NOMO-1 treated with DMSO at 0.1 percent for 48 hours (cell line): ENCODE measurements at regions not wholly inside any gene's neighbourhood (a gene's known extent, or its start where the extent isn't known, plus 50 kb on each side); places are given as distances from the start of the nearest gene placed in this dataset.
A peak's percentile ranks its signal among the peaks of the same experiment; 100 is the strongest.

Experiments
- DNase-seq: peaks from one replicate; lab custom pipeline; 2025; ENCODE audit not compliant: unreplicated experiment; lab: John Stamatoyannopoulos, UW

DNA sequence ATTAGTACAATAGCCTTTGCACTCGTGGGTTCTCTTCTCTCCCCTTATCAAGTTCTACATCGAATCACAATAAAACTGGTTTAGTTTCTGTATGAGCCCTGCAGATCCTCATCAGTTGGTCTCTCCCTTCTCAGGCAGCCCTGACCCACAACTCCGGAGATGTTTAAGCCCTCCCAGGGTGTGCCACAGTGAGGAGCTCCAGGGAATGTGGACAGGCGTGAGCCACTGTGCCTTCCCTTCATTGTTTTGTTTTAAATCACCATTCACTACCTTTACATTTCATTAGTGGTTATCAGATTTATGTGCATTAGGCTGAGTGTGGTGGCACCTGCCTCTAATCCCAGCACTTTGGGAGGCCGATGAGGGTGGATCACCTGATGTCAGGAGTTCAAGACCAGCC, 133.2 kb downstream of the LARP7 start:
- no peak for DNase-seq

DNA sequence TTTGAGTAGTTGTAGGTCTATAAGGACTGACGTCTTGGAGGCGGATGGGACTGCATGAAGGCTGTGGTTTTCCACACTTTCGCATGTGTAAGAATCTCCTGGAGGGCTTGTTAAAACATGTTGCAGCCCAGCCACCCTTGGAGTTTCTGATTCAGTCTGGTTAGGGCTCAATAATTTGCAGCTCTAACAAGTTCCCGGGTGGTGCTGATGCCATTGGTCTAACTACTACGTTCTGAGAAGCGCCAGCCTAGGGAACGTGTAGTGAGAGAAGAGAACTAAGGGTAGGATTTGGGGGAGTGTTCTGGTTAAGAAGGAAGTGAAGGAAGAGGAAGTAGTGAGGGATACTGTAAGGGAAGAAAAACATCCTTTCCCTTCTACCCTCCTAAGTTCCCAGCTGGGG, 138.9 kb downstream of the LARP7 start:
- no peak for DNase-seq

DNA sequence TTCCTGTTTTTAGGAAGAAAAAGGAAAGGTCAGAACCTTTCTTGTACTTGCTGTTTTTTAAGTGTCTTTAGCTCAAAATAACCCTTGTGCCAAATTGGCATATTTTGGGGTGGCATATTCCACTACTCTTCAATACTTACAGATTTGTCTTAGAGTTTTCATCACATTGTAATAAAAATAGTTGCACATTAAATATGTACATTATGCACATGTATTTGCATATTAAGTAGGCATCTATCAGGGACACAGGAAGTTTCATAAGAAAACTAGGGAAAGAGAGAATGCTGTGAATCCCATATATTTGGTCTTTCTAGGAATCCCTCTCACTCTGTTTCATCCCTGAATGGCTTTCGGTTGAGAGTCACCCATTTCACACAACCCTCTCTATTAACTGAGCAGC, 139.6 kb downstream of the LARP7 start:
- DNase-seq: no peak

DNA sequence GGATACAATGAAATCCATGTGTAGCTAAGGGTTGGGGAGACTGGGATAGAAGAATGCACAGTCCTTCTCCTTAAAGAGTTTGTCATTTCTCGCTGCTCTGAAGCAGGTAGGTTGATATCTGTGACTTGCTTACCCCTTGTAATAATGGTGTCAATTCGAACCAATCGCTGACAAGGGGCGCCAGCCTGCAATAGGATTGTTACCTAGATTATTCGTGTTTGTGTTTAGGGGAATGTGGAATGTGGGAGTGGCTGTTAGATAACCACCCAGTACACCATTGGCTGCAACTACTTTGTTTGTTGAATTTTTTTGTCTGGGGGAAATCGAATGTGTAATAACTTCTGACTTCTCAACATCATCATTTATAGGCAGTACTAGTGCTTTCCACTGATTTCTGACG, 141.6 kb downstream of the LARP7 start:
- no peak for DNase-seq

DNA sequence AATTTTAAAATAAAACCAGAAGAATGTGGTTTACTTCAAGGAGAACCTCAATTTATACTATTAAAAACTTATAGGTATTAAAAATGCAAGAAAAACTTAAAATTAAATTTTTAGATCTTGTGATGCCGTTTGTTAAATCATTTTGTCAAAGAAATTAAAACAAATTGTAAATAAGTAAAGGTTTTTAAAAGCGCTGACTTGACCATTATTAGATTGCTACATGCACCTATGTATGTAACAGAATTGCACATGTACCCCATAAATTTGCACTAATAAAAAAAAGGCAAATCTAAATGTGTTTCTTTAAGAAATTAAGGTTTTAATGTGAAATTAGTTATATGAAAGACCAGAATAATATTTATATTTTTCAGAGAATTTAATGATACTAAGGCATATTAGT, 156.1 kb downstream of the LARP7 start:
- DNase-seq: no peak

DNA sequence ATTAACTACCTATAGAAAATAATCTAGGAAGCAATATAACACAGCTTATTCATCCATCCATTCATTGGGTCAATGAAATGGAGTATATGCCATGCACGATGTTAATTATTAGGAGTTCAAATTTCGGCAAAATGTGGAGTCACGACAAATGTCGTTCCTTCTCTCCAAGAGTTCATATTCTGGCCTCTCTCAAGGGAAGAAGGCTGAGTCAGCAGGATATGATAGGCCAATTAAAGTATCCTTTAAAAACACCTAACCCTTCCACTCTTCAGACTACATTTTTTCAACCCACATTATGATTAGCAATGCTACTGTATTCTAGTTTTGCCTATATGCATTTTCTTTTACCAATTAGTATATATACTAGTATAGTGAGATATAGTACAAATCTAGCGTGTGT, 163.1 kb downstream of the LARP7 start:
- no peak for DNase-seq

DNA sequence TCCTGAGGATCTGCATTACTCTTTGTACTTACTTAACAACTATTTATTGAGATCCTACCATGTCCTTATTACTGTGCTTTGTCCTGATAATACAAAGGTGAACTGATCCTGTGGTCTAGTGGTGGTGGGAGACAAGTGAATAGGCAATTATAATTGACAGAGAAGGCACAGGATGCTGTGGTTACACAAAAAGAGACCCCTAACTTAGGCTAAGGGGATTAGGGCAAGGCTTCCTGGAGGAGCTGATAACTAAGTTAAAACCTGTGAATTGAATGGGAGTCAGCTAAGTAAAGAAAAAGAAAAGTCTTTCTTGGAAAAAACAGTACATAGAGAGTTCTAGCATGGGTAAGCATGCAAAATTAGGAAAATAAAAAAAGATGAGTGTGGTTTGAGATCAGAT, 164.4 kb downstream of the LARP7 start:
- no peak for DNase-seq

DNA sequence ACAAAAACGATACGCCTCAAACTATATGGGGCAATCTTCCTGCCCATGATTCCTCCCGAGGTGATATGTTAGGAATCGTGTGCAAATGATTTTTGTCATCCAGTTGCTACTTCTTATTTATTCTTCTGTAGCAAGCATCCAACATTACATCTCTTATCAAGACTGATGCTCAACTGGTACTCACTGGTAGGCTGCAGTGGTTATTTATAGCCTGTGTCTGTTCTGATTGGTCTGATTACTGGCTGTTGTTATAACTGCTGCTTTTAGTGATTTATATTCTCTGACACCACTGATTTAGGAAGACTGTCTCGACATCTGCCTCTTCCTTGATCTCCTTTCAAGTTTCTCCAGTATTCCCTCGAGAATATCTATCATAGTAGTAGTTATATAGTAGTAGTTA, 165.8 kb downstream of the LARP7 start:
- no peak for DNase-seq

DNA sequence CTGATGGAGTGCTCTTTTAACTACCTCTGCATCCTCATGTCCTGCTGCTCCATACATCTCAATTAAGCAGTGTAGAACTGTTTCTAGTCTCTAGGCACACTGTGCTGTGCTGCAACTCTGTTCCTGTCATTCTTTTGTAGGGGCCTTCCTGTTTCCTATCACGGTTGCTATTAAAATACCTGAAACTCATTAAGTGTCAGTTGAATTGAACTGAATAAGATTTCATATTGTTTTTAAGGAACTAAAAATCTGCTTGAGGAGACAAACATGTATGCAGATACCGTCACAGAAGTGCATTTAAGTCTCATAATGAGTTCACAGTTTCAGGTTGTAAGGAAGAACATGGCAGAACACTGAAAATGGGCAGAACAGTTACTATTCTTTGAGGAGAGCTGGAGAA, 170.1 kb downstream of the LARP7 start:
- no peak for DNase-seq

DNA sequence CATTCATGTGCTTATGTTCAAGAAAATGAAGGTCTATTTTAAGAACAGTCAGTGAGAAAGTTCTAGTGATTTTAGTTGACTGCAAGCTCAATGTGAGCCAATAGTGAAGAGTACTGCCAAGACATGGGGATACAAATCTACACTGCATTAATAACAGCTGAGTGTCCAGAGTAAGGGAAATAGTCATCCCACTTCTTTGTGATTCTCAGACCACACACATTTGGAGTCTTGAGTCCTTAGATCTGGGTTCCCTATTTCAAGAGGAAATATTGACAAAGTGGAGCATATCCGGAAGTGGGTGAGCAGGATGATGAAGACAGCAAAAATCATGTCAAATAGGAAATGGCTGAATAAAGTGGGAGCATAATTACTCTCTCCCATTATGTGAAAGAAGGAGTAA, 171.1 kb downstream of the LARP7 start:
- DNase-seq: peak; percentile 43

DNA sequence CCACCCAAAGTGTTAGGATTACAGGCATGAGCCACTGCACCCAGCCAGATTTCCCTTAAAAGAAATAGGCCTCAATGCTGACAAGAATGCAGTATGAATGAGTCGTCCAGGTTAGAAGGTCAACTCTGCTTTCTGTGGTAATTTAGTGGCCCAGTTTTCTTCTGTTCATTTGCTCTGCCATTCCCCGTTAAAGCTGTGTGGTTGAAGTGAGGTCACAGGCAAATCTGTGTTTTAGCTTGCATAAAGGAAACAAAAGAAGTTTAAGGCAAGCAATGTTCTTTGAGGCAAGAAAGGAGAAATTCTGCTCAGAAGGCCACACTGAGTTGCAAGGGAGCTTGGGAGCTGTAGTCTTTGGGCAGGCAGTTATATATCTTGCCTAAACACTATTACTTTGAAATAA, 176.8 kb downstream of the LARP7 start:
- DNase-seq: no peak

DNA sequence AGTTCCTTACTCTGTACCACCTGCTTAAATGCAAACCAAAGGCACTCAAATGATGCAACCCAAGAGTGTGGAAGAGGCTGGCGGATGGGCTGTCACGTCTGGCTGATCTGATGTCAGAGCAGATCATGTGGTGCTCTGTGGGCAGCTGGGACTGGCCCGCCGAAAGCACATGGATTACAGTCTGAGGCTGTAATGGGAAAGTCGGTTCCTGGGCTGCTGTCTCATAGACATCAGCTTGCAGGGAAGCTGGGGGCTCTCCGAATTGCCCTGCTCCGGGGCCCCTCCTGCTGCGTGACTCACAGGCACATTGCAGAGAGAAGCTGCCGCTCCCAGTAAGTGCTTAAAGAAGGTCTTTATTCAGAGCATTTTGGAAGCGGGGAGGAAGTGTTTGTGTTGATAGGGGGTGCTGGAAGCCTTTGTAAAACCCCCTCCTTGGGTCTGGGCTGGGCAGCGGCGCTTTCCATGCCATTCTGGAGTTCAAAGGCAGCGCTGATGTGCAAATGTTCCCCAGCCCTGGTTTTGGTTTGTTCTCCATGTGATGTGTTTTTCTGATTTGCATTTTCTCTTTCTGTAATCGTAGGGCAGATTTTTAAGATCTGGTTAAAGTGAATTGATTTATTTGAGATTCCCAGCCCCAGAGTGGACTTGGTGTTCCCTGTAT, 181.1 kb downstream of the LARP7 start:
- DNase-seq: peak; percentile 70

DNA sequence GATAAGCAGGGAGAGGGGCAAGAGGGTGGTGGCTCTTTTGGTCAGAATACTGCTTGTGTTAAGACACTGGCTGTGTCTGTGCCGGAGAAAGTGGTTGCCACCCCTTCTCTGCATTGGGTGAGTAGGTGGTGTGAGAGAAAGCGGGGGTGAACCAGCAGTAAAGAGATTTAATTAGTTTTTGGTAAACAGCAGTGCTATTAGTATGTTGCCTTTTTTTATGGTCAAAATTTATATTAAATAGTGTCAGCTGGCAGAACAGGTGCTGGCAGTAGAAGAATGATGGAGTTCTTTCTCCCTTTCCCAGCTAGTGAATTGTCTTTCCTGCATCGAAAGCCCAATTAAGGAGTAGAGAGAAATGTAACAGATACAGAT, 181.6 kb downstream of the LARP7 start:
- DNase-seq: no peak

DNA sequence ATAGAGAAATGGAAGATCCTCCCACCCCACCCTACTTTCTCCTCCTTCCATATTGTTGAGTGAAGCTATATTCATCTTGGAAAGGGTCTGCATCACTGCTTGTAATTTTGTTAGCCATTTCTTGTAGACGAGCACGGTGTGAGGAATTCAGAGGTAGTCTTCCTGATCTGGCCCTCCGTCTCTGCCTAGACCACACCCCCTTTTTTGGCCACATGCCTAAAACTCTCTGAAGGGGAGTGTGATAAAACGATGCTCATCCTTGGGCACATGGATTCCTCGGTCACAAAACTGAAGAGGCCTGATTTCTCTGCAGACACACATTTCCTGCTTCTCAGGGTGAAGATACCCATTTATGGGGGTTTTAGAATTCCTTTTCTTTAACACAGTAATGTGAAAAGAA, 182.8 kb downstream of the LARP7 start:
- DNase-seq: no peak

DNA sequence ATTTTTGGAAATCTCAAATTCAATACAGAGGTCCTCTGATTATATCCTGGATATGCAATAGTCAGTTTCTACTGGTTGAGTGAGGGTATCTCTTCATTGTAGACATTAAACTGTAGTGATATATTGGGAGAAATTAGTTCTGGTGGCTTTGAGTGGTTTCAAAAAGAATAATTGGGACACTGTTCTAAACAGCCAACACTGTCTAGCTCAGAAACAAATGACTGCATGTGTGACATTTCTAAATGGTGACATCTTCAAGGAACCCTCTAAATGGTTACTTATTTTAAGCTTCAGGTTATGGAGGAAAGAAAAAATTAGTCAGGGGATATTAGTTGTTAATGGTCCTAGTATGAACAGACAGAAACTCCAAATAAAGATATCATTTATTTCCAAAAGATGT, 186.2 kb downstream of the LARP7 start:
- no peak for DNase-seq

DNA sequence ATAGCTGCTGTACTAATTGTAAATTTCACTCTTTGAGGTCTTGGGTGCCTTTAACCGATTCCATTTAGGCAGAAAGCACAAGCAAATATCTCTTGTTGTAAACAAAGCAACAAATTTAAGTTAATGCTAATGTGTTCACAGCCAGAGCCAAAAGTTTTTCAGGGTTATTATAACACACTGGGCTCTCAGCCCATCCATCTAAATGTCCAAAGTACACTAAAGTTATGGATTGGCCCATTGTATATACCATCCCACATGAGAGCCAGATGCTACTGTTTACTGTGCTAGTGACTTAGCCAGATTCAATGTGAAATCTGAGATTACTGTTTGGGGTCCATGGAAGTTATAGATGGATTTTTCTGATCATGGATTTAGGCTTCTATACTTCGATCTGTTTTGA, 186.7 kb downstream of the LARP7 start:
- DNase-seq: no peak

DNA sequence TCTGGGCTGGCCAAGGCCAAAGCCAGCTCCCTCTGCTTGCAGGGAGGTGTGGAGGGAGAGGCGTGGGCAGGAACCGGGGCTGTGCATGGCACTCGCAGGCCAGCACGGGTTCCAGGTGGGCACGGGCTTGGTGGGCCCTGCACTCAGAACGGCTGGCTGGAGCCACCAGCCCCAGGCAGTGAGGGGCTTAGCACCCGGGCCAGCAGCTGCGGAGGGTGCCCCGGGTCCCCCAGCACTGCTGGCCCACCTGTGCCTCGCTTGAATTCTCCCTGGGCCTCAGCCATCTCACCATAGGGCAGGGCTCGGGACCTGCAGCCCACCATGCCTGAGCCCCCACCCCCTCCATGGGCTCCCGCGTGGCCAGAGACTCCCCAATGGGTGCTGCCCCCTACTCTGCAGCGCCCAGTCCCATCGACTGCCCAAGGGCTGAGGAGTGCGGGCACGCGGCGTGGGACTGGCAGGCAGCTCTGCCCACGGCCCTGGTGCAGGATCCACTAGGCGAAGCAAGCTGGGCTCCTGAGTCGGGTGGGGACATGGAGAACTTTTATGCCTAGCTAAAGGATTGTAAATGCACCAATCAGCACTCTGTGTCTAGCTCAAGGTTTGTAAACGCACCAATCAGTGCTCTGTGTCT, 193.9 kb downstream of the LARP7 start:
- no peak for DNase-seq

DNA sequence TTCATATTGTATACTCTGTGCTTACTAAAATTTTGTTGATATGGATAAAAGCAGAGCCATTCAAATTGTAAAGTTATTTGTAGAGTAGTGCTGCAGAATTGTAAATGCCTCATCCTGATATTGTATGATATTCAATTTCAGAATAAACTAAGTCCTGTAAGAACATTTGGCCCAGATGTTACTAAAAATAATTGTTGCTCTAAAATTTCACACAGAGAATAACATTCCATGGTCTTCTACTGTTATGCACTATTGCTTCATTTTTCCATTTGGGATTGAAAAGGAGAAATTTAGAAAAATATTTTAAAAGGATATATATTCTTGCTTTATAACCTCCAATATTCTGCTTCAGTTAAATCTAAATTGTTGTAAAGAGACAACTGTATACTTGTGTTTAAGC, 195.6 kb downstream of the LARP7 start:
- DNase-seq: no peak

DNA sequence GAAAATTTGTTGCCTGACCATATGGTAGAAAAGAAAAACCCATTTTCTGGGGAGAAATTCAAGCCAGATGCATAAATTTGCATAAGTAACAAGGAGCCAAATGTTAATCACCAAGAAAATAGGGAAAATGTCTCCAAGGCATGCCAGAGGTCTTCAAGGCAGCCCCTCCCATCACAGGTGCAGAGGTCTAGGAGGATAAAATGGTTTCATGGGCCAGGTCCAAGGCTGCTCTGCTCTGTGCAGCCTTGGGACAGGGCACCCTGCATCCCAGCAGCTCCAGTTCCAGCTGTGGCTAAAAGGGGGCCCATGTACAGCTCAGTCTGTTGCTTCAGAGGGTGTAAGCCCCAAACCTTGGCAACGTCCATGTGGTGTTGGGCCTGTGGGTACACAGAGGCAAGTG, 200.0 kb downstream of the LARP7 start:
- no peak for DNase-seq

DNA sequence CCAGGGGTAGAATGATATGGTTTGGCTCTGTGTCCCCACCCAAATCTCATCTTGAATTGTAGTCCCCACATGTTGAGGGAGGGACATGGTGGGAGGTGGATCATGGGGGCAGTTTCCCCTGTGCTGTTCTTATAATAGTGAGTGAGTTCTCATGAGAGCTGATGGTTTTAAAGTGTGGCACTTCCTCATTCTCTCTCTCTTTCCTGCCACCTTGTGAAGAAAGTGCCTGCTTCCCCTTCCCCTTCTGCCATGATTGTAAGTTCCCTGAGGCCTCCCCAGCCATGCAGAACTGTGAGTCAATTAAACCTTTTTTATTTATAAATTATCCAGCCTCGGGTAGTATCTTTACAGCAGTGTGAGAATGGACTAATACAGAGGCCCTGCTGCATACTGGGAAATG, 201.1 kb downstream of the LARP7 start:
- DNase-seq: peak; percentile 17

DNA sequence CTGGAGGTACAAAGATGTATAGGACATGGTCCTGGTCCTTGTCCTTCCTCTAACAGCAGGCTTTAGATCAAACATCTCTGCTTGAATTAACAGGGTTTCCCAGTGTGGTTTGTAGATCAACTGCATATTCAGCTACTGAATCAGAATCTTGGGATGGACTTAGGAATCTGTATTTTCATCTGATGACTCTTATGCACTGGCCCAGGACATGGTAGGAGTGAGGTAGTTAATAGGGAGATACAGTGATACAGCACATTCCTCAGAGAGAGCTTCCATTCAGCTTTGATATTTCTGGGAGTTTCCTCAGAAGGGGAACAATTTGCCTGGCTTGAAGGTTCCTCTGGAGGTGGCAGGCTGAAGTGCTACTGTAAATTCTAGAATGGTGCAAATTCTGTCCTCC, 203.1 kb downstream of the LARP7 start:
- DNase-seq: no peak

DNA sequence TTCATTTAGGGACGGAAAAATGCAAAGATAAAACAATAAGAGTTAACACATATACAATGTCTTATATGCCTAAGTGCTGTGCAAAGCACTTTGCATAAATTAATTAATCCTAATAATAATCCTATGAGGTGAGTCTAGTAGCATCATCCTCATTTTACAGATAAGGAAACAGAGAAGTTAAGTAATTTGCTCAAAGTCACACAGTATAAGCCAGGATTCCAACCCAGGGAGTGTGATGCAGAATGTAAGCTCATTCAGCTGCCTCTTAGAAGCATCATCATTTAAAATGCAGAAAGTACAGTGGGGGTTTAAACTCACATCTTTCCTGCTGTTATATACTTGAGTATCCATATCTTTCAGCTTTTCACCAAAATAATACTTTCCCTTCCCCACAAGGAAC, 203.7 kb downstream of the LARP7 start:
- no peak for DNase-seq

DNA sequence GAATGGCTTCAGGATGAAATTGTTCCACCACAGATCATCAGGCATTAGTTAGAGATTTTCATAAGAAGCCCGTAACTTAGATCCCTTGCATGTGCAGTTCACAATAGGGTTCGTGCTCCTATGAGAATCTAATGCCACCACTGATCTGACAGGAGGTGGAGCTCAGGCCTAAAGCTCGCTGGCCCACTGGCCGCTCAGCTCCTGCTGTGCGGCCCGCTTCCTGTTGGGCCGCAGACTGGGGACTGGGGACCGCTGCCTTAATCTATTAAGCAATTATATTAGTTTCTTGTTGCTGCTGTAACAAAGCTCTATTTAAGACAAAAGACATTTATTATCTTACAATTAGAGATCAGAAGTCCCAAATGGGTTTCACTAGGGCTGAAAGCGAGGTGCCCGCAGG, 205.6 kb downstream of the LARP7 start:
- DNase-seq: no peak
